NT2/D1 (cell line): ENCODE measurements at regions not wholly inside any gene's neighbourhood (a gene's known extent, or its start where the extent isn't known, plus 50 kb on each side); places are given as distances from the start of the nearest gene placed in this dataset.

ENCODE experiments used
- SUZ12 ChIP-seq: IDR thresholded peaks from 2 replicates; pipeline ENCODE4 v1.6.1; 2011; ENCODE audit not compliant: insufficient read length, insufficient read depth; ENCODE audit errors: extremely low read depth
- ZNF274 ChIP-seq: IDR thresholded peaks from 2 replicates; pipeline ENCODE4 v1.6.1; 2011; ENCODE audit warnings: mild to moderate bottlenecking, low read depth, low read length

GRCh38 chr6:44022296-44022661, 105.0 kb downstream of the MRPL14 start:
- no peak for TF ChIP-seq ZNF274
- no peak for TF ChIP-seq SUZ12
